Stimulated activated CD4-positive, alpha-beta T cell treated with anti-CD3 and anti-CD28 coated beads, TNF-alpha, amount 100 ng/mL, for 1 hour (primary cell): ENCODE measurements at regions not wholly inside any gene's neighbourhood (a gene's known extent, or its start where the extent isn't known, plus 50 kb on each side); places are given as distances from the start of the nearest gene placed in this dataset.

Experiments
- DNase-seq, 3 donors: peaks; one replicate each; pipeline ENCODE4 v3.0.0-alpha.2; 2020; ENCODE audit warnings: low read depth in 3 of 3, low spot score in 1 of 3

- DNase-seq: no peak
Measured at GRCh38 chr11:86726770-86727504, 54.5 kb upstream of the ME3 start.

DNA sequence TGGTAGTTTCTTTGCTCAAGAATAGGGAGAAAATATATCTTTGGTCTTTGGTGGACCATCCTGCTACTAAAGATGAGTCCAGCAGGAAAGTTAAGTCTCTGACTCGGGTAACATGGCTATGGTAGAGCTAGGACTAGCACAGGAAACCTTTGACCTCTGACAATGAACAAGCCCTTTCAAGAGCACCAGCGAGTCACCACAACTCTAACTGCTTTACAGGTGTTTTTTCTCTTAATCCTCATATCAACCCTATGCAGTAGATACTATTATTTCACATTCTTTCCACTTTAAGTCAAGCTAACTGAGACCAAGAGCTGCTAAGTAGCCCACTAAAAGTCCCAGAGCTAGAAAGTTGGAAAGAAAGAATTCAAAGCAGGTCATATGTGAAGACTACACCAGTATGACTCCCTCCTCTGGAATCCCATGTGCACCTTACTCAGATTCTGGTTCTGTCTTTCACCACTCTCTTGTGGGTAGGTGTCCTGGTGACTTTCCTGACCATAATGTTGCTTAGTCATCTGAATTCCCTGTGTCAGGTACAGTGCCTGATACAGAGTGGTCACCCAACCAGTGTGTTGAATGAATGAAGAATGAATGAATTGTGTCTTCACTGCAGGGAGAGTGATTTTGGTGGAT lies 53.8 kb upstream of the ME3 start:
- DNase-seq: no peak

DNA sequence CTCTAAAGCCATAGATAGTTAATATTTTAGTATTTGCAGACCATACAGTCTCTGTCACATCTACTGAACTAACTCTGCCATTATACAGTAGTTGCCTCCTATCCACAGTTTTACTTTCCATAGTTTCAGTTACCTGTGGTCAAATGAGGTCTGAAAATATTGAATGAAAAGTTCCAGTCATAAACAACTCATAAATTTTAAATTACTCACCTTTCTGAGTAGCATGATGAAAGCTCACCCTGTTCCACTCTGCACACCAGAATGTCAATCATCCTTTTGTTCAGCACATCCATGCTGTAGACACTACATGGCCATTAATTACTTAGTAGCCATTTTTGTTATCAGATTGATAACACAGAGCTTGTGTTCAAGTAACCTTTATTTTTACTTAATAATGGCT lies 51.7 kb upstream of the ME3 start:
- DNase-seq: no peak

- no peak for DNase-seq
Measured at GRCh38 chr11:86723281-86723680, 50.9 kb upstream of the ME3 start.

DNA sequence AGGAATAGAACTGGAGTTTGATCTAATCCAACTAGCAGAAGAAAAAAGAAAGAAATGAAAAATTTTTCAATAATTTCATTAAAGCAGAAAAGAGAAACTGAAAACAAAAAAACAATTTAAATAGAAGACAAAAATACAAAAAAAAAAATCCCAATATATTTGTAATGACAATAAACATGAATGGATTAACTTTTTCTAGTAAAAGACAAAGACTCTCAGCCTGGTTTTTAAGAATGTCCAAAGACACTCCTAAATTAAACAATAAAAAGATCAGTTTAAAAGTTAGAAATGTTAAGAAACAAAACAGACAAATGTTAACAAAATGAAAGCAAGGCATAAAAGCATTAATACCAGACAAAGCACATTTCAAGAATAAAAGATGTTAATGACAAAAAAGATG lies 50.3 kb upstream of the ME3 start:
- DNase-seq: no peak
